Hematopoietic multipotent progenitor cell treated with erythropoietin and hydrocortisone succinate and interleukin-3 and kit ligand, for 6 days (in vitro differentiated cells): ENCODE measurements at regions not wholly inside any gene's neighbourhood (a gene's known extent, or its start where the extent isn't known, plus 50 kb on each side); places are given as distances from the start of the nearest gene placed in this dataset.

Experiments used
- DNase-seq: peaks from one replicate; pipeline ENCODE4 v3.0.0-alpha.2; 2015

GRCh38 chr15:87450314-87450713 is 806.2 kb downstream of the NTRK3 start:
- DNase-seq = no peak

GRCh38 chr15:87439090-87439489 is 817.4 kb downstream of the NTRK3 start:
- no peak for DNase-seq

GRCh38 chr15:87433871-87434270 is 822.7 kb downstream of the NTRK3 start:
- DNase-seq = no peak

- no peak for DNase-seq
Observed at GRCh38 chr15:87429754-87430153, 826.8 kb downstream of the NTRK3 start.

GRCh38 chr15:87420017-87420416 is 836.5 kb downstream of the NTRK3 start:
- no peak for DNase-seq

GRCh38 chr15:87419344-87419743 is 837.2 kb downstream of the NTRK3 start:
- no peak for DNase-seq

- no peak for DNase-seq
Observed at GRCh38 chr15:87416591-87417257, 839.8 kb downstream of the NTRK3 start.

GRCh38 chr15:87408902-87409301 is 847.6 kb downstream of the NTRK3 start:
- DNase-seq = no peak

GRCh38 chr15:87403973-87404372 is 852.6 kb downstream of the NTRK3 start:
- DNase-seq = no peak

- no peak for DNase-seq
Observed at GRCh38 chr15:87401973-87402372, 854.6 kb downstream of the NTRK3 start.

- DNase-seq = no peak
Observed at GRCh38 chr15:87394676-87395075, 861.9 kb downstream of the NTRK3 start.

- no peak for DNase-seq
Observed at GRCh38 chr15:87387766-87388165, 868.8 kb downstream of the NTRK3 start.

GRCh38 chr15:87374339-87374738 is 882.2 kb downstream of the NTRK3 start:
- no peak for DNase-seq

- DNase-seq = no peak
Observed at GRCh38 chr15:87369269-87369668, 887.3 kb downstream of the NTRK3 start.

GRCh38 chr15:87368511-87368910 is 888.0 kb downstream of the NTRK3 start:
- no peak for DNase-seq

GRCh38 chr15:87365186-87365585 is 891.4 kb downstream of the NTRK3 start:
- no peak for DNase-seq

GRCh38 chr15:87362531-87362930 is 894.0 kb downstream of the NTRK3 start:
- DNase-seq = no peak

- DNase-seq = no peak
Observed at GRCh38 chr15:87357637-87358313, 898.8 kb downstream of the NTRK3 start.

- no peak for DNase-seq
Observed at GRCh38 chr15:87355946-87356345, 900.6 kb downstream of the NTRK3 start.

- DNase-seq = no peak
Observed at GRCh38 chr15:87354661-87355410, 901.7 kb downstream of the NTRK3 start.

GRCh38 chr15:87349181-87349580 is 907.4 kb downstream of the NTRK3 start:
- no peak for DNase-seq

- DNase-seq = no peak
Observed at GRCh38 chr15:87348746-87349145, 907.8 kb downstream of the NTRK3 start.

GRCh38 chr15:87347806-87348515 is 908.6 kb downstream of the NTRK3 start:
- no peak for DNase-seq
